GM20000 (cell line): ENCODE measurements at regions not wholly inside any gene's neighbourhood (a gene's known extent, or its start where the extent isn't known, plus 50 kb on each side); places are given as distances from the start of the nearest gene placed in this dataset.

Experiments used
- DNase-seq: peaks from one replicate; pipeline ENCODE4 v3.0.0; 2012; ENCODE audit warnings: low spot score
- TF ChIP-seq, protein P1 (sequence below): IDR thresholded peaks from 2 replicates; pipeline ENCODE4 v1.5.1; 2012; ENCODE audit warnings: mild to moderate bottlenecking, control low read depth; ENCODE audit errors: extremely low read depth, missing control alignments

DNA sequence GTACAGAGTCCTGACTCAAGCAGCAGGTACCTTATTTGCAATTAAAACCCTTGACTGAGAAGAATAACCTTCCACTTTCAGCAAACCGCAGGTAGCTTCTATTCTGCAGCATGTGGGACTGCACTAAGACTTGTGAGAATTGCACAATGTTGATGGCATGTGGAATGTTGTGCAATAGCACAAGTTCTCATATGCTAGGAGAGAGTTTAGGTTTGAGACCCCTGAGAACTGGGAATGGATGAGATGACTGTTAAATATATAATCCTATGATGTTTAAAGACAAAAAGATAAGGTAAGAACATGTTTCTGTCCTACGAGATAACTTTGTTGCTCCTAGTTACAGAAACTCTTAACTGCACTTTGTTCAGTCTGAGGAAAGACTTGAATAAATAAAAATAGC is 194.6 kb downstream of the OTOR start:
- TF ChIP-seq, protein P1, sequence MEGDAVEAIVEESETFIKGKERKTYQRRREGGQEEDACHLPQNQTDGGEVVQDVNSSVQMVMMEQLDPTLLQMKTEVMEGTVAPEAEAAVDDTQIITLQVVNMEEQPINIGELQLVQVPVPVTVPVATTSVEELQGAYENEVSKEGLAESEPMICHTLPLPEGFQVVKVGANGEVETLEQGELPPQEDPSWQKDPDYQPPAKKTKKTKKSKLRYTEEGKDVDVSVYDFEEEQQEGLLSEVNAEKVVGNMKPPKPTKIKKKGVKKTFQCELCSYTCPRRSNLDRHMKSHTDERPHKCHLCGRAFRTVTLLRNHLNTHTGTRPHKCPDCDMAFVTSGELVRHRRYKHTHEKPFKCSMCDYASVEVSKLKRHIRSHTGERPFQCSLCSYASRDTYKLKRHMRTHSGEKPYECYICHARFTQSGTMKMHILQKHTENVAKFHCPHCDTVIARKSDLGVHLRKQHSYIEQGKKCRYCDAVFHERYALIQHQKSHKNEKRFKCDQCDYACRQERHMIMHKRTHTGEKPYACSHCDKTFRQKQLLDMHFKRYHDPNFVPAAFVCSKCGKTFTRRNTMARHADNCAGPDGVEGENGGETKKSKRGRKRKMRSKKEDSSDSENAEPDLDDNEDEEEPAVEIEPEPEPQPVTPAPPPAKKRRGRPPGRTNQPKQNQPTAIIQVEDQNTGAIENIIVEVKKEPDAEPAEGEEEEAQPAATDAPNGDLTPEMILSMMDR = no peak
- no peak for DNase-seq

DNA sequence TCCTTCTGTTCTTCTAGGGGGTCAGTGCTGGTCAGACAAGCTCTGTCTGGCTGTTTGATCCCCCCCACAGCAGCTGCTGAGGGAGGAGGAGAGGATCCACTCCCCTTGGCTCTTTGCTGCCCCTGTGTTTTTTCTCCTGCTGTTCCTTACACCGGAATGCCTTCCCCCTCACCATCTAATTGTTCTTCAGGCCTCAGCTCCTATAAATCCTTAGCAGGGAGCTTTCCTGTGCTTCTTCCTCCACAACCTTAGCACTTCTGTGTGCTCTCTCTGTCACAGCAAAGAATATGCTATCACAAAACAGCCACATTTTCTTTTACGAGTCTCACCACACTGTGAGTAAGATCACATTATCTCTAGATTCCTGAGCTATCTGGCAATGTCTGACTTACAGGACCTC is 196.6 kb downstream of the OTOR start:
- no peak for DNase-seq
- TF ChIP-seq, protein P1 = no peak

DNA sequence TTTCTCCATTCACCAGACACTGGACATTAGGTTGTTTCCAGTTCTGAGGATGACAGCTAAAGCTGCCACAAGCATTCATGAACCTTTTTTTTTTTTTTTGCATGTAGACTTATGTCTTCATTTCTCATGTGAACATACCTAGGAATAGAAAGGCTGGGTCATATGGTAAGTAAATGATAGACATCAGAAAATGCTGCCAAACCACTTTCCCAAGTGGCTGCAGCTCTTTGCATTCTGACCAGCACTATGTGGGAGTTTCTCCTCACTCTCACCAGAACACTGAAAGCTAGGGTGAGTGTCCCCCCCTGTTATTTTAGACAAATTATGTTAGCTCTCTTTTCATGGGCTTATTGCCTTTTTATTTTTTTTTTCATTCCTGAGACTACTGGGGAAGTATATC is 197.5 kb downstream of the OTOR start:
- DNase-seq = no peak
- TF ChIP-seq, protein P1 = no peak

DNA sequence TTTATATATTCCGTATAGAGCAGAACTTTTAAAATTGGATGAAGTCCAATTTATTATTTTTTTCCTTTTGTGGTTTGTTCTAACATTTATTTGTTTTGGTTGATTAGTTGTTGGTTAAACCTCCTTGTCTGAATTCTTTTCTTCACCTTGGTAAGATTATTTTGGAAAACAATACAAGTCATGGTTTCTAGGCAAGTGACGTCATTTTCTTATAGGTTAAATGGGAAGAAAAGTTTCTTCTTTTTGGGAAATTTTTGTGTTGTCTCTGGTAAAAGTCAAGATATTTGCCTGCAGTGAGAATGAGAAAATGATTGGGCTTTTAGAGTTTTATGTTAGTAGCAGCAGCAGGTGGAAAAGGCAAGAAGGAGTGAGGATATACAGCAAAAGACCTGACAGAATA is 197.9 kb downstream of the OTOR start:
- no peak for DNase-seq
- TF ChIP-seq, protein P1 = no peak

DNA sequence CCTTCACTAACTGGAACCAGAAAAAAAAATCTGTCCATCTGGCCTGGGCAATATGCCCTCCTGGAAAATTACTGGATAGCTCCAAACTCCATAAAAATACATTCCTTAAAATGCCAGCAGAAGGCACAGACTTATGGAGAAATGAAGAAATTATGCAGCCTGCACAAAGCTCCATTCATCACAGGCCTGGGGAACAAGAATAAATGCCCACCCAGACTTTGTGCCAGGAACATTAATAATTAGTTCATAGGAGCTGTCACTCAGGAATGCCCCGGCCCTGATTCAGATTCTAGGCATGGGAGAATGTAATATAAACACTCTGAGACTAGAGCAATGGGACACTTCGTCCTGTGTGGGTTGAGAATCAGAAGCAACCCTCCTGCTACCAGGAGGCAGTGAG is 199.3 kb downstream of the OTOR start:
- TF ChIP-seq, protein P1 = no peak

DNA sequence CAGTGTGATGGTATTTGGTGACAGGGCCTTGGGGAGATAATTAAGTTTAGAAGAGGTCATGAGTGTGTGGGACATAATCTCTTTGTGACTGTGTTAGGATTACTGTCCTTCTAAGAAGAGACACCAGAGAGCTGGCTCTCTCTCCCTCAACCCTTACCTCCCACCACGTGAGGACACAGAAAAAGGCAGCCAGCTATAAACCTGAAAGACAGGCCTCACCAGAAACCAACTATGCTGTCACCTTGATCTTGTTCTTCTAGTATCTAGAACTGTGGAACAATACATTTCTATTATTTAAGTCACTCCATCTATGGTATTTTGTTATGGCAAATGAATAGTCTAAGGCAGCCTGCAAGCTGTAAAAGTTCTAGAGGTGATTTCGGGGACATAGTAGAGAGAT is 203.7 kb downstream of the OTOR start:
- no peak for DNase-seq
- TF ChIP-seq, protein P1 = no peak

More for the DNA sequence above, 199.3 kb downstream of the OTOR start:
- no peak for DNase-seq

DNA sequence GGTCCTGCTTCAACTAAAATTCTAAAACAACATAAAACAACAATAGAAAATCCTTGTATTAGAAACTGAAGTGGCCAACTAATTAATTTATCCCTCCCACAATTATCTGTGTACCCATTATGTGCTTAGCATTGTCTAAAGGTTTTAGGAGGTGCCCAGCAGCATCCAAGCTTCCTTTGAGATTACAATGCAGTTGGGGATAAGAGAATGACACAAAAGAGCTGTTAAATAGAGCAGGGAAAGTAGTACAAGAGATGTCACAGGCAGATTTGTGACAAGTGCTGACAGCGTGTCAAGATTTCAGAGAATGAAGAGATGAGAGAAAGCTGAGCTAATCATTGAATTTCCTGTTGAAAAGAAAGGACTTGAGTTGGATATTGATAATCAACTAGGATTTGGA is 204.8 kb downstream of the OTOR start:
- TF ChIP-seq, protein P1 = no peak

DNA sequence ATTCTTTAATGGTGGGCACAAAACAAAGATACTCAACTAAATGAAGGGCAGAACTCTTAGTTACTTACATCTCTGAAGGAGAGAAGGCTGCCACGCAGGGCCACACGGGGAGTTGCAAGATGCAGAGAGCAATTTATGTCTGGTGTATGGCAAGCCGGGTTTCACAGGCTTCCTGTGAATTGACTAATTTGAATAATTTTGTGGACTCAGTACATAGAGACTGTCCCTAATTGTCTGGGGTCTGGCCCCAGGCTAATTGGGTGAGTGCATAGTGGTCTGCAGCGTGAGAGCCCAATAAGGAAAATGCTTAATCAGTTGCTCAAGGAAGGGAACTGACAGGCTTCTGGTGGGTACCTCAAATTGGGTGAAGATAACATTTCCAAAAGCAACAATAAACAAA is 205.7 kb downstream of the OTOR start:
- TF ChIP-seq, protein P1 = no peak
- DNase-seq = no peak

More for the DNA sequence above, 204.8 kb downstream of the OTOR start:
- no peak for DNase-seq
